ENCODE measurements at regions not wholly inside any gene's neighbourhood (a gene's known extent, or its start where the extent isn't known, plus 50 kb on each side); places are given as distances from the start of the nearest gene placed in this dataset.

DNA sequence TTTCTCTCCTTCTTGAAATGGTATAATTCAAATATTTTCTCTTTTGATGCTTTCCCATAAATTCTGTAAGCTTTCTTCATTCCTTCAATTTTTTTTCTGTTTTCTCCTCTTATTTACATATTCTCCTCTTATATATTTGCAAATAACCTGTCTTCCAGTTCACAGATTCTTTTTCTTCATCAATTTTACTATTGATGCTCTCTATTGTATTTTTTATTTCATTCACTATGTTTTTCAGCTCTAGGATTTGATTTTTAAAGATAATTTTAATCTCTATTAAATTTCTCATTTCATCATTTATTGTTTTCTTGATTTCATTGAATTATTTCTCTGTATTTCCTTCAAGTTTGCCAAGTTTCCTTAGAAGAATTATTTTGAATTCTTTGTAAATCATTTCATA is 54.0 kb upstream of the PRPS1L1 start:
- DNase-seq (ENCODE audit: low spot score): no peak

DNA sequence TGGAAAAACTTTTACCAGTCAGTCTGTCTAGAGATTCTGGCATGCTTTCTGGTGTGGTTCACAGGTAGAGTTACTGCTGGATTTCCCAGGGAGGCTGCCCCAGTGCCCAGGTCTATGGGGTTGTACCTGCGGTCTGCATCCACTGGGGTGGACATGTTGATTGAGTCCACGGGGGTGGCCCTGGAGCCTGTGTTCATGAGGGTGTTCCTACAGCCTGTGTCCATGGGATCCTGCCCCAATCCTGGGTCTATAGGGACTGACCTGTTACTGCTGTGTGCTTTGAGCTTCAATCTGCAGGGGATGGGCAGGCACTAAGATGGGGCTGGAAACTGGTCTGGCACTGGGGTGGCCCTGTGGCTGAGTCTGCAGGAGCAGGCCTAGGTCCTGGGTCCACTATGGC is 54.5 kb upstream of the PRPS1L1 start:
- no peak for DNase-seq (ENCODE audit: low spot score)

DNA sequence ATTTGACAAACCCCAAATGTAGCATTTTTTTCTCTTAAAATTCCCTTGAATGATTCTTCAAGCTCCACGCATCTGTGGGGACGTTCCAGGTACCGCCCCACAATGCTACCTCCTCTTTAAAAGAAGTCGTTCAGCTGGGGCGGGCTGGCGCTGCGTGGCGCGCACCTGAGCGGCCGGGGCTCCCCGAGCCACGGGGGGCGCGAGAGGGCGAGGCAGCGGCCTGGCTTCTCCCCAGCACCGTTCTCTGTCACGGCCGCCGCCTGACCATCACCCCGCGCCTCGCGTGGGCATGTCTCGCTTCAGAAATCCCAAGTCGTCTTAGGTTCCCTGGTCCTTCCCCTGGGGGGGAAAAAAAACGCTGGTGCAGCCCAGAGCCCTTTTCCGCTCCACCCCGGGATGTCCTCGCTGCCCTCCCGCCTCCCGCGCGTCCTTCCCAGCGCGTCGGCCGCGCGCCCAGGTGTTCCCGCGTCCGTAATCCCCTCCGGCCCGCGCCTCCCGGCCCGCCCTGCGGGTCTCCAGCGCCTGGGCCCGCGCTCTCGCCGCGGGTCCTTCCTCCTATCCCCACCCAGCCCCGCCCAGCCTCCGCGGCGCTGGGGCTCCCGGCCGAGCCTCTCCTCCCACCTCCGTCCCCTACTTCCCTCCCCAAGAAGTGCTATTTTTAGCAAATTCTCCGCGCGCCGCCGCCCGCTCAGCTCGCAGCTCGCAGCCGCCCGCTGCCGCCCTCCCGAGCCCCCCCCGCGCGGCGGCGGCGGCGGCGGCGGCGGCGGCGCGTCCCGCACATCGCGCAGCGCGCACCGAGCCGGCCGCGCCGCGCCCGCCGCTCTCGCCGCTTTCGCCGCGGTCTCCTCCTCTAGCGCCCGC is 58.7 kb upstream of the PRPS1L1 start:
- DNase-seq (ENCODE audit: low spot score): peak; percentile 52

DNA sequence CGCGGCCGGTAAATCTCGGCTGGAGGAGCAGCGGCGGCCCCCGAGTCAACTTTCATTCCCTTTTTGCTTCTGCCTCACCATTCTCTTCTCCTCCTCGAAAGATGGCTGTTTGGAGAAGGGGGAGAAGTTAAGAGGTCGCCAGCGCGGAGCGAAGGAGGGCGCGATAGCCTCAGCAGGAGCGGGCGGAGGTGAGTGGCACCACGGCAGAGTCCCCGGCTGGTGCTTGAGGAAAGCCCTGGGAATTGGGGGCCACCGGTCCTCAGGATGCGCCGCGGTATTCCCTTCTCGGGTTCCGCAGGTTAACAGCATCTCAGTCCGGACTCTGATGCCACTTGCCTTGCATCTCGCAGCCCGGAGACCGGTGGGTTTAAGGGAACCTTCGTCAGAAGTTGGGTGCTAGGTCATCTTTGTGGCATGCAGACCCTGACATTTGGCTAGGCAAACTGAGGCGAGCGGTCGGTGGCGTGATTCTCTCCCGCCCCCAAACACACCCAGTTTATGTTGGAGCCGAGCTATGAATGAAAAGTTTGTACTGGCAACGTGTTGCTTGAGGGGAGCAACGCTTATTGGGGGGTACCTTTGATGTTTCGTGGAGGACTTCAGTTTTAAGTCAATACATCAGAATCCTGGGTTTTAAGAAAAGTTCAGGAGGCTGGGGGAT is 59.5 kb upstream of the PRPS1L1 start:
- DNase-seq (ENCODE audit: low spot score): no peak

DNA sequence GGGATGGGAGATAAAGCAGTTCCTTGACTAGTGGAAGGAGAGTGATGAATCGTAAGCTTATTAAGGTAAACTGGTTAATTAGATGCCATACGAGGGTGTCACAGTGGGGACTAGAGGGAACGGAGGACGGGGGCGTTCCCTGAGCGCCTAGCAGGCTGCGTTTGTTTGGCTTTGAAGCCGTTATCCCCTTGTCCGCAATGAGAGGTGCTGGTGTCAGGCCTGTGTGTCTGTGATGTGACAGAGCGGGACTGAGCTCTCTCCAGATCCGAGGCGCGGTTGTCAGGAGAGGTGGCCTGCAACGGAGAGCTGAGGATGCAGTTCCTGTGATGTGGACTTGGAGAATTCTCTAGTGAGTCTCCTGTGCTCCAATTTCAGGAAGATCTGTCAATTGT is 60.0 kb upstream of the PRPS1L1 start:
- DNase-seq (ENCODE audit: low spot score): no peak

DNA sequence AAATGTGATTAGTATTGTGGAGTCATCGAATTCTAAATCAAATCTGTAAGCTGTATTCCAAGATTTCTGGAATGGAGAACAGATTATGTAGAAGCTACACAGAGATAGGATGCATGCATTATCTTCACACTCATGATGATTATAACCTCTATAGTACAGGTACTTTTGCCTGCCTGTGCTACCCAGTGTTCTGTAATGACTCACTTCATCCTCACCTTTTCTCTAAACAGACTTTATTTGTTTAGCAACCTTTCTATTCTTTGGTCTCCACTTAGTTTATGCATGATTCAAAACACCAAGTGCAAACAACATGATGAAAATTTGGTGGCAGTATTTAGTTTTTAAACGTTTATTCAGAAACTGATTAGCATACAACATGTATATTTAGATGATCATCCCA is 68.4 kb upstream of the PRPS1L1 start:
- DNase-seq (ENCODE audit: low spot score): no peak

DNA sequence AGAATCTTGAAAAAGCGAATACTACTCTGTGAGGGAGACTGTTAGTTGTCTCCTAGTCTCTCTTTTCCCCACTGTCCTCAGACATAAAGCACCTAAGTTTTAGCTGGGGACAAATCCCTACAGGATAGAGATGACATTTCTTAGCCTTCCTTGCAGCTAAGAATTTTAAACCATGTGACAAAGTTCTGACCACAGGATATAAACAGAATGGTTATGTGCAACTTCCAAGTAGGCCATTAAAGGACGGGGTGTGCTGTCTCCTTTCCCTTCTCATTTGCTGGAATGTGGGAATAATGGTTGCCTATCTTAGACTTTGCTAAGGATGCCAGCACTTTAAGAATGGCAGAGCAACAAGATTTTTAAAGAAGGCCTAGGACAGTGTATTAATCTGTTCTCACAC is 74.9 kb upstream of the PRPS1L1 start:
- no peak for DNase-seq (ENCODE audit: low spot score)

DNA sequence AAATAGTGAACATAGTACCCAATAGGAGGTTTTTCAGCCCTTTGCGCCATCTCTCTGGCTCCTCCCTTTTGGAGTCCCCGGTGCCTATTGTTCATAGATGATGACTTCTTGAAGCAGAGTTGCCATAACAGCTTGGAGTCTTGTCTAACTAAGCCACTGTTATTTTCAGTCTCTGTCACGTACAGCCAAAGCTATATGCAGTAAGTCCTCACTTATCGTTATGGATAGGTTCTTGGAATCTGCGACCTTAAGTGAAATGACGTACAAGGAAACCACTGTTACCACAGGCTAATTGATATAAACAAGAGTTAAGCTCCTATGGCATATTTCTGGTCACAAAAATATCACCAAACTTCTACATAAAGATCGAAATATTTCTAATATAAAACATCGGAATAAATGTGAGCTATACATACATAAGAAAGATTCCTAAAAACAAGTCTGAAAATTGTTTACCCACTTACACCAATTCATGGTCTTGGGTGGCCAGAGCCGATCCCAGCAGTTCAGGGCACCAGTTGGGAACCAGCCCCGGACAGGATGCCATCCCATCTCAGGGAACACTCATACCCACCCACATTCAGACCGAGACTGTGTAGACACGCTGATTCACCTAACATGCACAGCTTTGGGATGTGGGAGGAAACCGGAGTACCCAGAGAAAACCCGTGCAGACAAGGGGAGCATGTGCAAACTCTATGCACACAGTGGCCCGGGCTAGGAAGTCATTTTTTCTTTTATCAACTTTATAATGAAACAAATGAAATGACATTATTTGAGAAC is 76.0 kb upstream of the PRPS1L1 start:
- no peak for DNase-seq (ENCODE audit: low spot score)

DNA sequence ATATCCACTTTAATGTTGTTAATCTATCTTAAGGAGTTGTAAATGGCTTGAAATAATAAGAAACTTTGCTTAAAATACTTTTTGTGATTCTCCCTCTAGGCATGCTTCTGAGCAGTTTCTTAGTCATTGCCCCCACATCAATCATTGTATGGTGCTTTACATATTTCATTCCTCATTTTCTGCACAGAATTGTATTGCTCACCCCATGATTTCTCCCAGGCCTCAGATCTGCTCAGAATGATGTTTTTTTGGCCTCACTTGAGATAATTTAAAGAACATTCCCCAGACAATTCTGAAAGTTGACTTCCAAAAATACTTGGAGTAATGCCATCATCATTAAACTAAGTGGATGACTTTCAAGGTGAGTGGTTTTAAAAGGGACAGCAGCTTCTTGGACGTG is 82.1 kb upstream of the PRPS1L1 start:
- peak; percentile 18 for DNase-seq (ENCODE audit: low spot score)

DNA sequence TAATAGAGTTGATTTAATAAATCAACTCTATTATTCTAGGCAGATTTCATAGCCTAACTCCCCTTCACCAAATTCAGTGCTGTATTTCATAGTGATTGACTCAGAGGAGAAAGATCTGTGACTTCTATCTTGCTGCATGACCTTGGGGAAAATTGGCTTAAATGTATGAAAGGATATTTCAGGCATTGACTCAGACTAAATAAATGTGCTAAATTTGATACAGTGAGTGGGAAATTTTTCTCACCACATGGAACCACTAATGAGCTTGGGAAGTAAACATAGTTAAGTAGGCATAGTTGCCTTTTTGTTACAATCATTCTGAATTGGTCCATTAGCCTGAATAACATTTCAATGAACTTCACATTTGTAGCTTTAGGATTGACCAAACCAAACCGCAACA is 89.0 kb upstream of the PRPS1L1 start:
- no peak for DNase-seq (ENCODE audit: low spot score)

DNA sequence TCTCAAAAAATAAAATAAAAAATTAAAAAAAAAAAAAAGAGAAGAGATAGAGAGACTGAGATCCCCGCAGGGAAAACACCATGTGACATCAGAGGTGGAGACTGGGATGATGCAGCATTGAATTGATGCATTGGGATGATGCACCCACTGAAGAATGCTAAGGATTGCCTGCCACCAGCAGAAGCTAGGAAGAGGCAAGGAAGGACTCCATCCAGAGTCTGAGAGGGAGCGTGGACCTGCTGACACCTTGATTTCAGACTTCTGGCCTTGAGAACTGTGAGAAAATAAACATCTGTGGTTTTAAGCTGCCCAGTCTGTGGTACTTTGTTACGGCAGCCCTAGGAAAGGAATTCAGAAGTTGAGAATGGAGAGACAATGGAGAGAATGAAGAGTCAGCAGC is 89.8 kb upstream of the PRPS1L1 start:
- no peak for DNase-seq (ENCODE audit: low spot score)

DNA sequence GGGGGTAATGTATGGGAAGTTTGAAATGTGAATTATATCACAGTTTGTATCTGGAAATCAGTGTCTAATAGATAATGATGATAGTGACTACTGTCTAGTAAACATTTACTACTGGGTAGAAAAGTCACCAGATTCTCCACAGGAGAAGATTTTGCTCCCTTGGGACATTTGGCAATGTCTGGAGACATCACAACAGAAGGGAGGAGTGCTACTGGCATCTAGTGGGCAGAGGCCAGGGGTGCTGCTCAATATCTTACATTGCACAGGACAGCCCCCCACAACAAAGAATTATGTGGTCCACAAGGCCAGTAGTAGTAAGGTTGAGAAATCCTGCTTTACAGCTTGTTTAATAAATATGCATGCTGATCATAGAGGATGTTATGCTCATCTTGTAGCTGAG is 92.3 kb upstream of the PRPS1L1 start:
- DNase-seq (ENCODE audit: low spot score): no peak

DNA sequence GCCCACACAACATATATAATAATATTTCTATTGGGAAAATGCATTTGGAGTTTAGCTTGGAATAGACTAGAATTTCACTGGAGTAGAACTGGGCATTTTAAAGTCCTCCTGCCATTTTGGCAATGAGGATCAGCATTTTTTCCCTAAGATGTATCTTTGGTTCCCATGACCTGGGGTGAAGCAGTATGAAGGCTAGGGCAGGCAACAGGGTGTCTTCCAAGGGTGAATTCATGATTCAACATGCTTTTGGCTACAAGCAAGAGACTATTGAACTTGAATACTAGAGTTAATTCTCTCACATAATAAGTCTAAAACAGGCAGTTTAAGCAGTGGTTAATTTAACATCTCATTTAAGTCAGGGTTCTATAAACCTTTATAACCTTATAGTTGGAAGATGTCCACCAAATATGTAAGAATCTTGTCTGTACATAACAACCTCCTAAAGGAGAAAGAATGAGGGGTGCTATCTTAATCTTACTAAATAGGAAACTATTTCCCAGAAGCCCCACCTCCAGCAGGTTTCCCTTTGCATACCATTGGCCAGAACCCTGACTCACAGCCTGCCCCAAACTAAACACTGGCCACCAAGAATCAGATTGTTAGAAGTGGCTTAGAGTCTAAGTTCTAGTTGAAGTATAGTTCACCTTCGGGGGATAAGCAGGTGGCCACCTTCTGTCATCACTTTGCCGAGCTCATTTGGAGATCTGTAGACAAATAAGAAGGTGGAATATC is 96.0 kb upstream of the PRPS1L1 start:
- DNase-seq (ENCODE audit: low spot score): no peak

DNA sequence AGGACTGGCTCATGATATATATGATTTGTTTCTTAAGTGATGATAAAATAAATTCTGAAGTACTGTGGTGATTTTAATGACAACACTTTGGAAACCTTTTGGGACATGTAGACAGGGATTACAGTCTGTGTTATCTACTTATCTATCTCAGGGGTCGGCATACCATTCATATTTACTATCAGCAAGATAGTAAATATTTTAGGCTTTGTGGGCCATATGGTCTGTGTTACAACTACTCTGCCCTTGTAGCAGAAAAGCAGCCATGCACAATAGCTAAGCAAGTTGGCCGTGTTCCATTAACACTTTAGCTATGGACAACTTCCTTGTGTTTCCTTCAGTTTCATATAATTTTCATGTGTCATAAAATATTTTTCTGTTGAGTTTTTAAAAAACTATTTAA is 97.8 kb upstream of the PRPS1L1 start:
- DNase-seq (ENCODE audit: low spot score): no peak

DNA sequence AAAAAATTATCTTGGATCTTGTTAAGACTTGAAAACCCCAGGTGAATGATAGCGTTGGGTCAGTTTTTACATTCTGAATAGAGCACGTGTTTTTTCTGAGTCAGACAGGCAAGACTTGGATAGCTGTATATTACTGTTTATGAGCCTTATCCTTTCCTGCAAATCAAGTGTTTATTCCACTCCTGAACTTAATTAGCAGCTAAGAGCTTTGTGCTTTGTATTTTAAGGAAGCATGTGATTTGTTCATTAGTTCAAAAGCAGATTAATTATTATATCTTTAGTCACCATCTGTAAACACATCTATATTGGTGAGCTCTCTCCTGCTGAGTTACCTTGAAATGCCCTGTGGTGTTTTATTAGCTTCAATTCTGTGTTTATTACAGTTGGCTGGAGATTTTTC is 98.6 kb upstream of the PRPS1L1 start:
- no peak for DNase-seq (ENCODE audit: low spot score)

DNA sequence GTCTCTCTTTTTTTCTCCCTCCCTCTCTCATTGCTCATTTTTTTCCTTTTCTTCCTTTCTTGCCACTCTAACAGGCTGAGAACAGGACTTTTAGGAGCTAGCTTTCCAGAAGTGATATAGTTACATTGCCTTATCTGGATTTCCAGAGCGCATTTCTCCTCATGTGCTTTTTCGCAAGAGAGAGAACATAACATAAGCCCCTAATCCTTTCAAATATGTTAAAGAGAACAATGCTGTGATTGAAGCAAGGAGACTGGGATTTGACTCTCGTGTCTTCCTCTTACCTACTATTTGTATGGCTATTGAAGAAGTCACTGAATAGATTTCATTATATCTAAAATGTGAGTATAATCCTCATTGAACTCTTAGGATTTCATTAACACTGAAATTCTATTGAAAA is 101.2 kb upstream of the PRPS1L1 start:
- no peak for DNase-seq (ENCODE audit: low spot score)

DNA sequence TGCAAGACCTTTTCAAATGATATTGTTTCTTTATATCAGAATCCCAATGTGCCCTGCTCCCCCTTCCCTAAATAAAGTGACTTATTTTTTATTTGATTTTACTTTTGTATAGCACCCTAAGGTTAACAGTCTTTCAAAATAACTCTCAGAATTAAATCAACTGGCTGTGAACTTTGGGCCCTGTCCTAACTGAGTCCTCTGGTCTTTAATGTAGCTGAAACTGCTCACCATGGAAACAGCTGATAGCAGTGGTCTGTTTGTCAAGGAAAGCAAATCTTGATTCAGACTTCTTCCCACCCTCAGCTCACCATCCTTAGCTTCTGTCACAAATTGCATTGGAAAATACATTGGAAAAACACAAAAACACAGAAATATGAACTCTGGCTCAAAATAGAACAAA is 105.2 kb upstream of the PRPS1L1 start:
- no peak for DNase-seq (ENCODE audit: low spot score)

DNA sequence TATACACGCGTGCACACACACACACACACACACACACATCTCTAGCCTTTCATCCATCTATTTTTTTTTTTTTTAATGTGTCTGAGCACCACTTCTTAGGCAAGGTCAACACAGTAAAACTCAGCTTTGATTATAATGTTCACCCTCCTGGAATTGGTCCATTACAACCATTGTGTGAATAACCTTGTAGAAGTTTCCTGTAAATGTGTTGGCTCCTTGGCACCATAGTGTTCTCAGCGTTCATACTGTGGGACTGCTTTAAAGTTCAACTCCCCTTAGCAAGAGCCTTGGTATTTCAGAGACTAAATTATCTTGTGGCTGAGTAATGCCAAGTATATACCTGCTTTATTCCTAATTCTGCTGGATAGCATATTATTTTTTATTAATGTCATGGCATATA is 106.3 kb upstream of the PRPS1L1 start:
- DNase-seq (ENCODE audit: low spot score): no peak

DNA sequence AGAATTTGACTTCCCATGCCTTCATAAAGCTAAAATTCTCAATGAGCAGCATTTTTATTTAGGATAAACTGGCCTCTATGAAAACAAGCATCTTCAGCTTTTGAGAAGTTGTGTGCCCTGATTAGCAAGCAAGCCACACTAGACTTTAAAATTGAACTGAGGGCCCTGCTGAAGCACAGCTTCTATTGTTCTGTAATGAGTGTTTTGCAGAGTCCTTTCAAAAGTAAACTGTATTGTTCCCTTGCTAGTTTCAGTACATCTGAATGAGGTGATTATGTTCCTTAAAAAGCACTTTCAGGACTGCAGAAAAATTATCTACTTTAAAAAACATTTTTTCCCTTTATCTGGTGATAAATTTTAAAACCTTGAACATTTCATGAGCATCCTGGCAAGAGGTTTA is 113.3 kb upstream of the PRPS1L1 start:
- no peak for DNase-seq (ENCODE audit: low spot score)

DNA sequence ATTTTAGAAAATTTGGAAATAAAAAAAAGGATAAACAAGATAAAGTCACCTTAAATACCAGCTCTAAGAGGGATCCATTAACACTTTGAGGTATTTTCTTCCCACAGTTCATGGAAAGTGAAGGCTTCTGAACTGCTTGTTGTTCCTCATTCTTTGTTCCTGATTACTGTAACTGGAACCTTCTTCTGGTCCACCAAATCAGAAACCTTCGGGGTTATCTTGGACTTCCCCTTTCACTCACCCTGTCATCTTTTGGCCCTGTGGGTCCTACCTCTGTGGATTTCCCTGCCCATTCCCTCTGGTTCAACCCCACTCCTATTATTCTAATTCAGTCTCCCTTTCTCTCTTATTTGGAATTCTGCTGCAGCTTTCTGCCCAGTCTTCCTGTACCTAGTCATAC is 116.5 kb upstream of the PRPS1L1 start:
- no peak for DNase-seq (ENCODE audit: low spot score)

DNA sequence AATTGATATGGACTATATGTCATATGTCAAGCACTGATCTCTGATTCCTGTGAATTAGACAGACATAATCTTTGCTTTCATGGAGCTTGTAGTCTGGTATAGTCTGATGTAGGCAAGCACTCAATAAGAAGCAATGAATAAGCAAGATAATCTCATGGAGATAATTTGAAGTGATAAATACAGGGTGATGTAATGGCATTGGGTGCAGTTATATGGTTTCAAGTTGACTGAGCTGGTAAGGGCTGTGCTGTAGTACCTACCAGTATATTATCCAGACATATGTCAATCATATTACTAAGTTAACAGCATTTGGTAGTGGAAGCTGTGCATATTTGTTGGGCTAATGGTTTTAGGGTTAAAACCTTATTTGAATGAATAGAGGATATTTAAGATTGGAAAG is 117.5 kb upstream of the PRPS1L1 start:
- no peak for DNase-seq (ENCODE audit: low spot score)

DNA sequence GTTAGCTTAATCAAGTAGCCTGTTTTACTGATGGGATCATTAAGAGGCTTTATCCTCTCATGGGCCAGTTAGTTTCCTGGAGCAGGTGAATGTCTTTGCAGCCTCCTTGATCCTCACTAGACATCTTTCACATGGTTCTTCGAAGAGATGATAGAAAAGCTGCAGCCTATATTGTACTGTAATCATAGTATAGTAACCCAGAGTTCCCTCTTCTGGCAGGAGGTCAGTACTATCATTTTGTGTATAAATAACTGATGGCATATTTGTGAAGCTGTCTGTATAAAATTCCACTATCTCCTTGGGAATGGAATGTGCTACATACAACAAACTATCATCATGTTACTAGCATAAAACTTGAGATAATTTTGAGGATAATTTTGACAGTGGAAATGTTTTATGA is 123.8 kb upstream of the PRPS1L1 start:
- DNase-seq (ENCODE audit: low spot score): no peak
